HEK293T (cell line): ENCODE measurements at regions not wholly inside any gene's neighbourhood (a gene's known extent, or its start where the extent isn't known, plus 50 kb on each side); places are given as distances from the start of the nearest gene placed in this dataset.

Experiments used
- BHLHE40 ChIP-seq: fragments of 450-650 bp; IDR thresholded peaks from 2 replicates; pipeline ENCODE4 v1.6.1; 2016; ENCODE audit warnings: mild to moderate bottlenecking, moderate library complexity, borderline replicate concordance
- CTBP1 ChIP-seq: fragments of 450-650 bp; IDR thresholded peaks from 2 replicates; pipeline ENCODE4 v1.6.1; 2016; ENCODE audit warnings: borderline replicate concordance
- SUZ12 ChIP-seq: fragments of 450-650 bp; IDR thresholded peaks from 2 replicates; pipeline ENCODE4 v1.6.1; 2016; ENCODE audit warnings: mild to moderate bottlenecking
- TARDBP ChIP-seq: fragments of 450-650 bp; IDR thresholded peaks from 2 replicates; pipeline ENCODE4 v1.6.1; 2016

DNA sequence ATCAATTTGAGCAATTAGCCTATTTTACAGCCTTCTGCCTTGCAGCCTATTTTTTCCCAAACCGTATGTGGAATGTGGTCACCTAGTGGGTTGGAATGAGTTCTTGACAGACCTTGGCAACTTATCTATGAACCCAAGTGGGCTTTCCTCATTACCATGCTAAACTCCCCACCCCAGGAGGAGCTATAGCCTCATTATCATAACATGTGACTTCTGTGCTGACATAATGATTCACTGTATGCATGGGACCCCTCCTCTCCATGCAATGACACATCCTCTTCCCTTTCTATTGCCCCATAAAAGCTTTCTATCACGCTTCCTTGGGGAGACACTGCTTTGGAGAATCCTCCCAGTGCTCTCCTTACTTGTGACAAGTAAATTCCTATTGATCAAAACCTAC is 83.5 kb upstream of the FHIT start:
- TF ChIP-seq BHLHE40 (no peak), CTBP1 (no peak), TARDBP (no peak), SUZ12 (no peak)
